Adrenal gland (tissue), 5 donors: ENCODE measurements at regions not wholly inside any gene's neighbourhood (a gene's known extent, or its start where the extent isn't known, plus 50 kb on each side); places are given as distances from the start of the nearest gene placed in this dataset.

Experiments
- CTCF ChIP-seq, 6 experiments: fragments of 450-650 bp in 4 of 6; fragments of 200-600 bp in 2 of 6; sonication (generic) in 1 of 6; IDR thresholded peaks; 1 replicate in 5 of 6; 2 replicates in 1 of 6; pipeline versions ENCODE4 v1.5.1 to v1.8.0; 2016 to 2021; ENCODE audit warnings: antibody characterized with exemption in 6 of 6, mild to moderate bottlenecking in 2 of 6, moderate library complexity in 1 of 6
- POLR2A ChIP-seq, 2 donors: fragments of 450-650 bp; IDR thresholded peaks; one replicate each; pipeline ENCODE4 v1.6.1; 2017; ENCODE audit warnings: antibody characterized with exemption in 2 of 2, mild to moderate bottlenecking in 2 of 2, moderate library complexity in 1 of 2
- donor health status: DM: no; HTN: no; CAD: no.

- no peak for TF ChIP-seq CTCF (IDR thresholded peaks at IDR 0.05)
- TF ChIP-seq POLR2A (IDR thresholded peaks at IDR 0.05) = no peak
These were observed 352.7 kb upstream of the IGFBP7 start for GRCh38 chr4:57462843-57463242.
